HG02938 (cell line): ENCODE measurements at regions not wholly inside any gene's neighbourhood (a gene's known extent, or its start where the extent isn't known, plus 50 kb on each side); places are given as distances from the start of the nearest gene placed in this dataset.

Source experiments
- ATAC-seq: cut with Tn5 transposase; IDR thresholded peaks from one replicate; pipeline ENCODE4 v1.9.1; 2021; ENCODE audit warnings: mild to moderate bottlenecking, moderate library complexity; ENCODE audit not compliant: unreplicated experiment

DNA sequence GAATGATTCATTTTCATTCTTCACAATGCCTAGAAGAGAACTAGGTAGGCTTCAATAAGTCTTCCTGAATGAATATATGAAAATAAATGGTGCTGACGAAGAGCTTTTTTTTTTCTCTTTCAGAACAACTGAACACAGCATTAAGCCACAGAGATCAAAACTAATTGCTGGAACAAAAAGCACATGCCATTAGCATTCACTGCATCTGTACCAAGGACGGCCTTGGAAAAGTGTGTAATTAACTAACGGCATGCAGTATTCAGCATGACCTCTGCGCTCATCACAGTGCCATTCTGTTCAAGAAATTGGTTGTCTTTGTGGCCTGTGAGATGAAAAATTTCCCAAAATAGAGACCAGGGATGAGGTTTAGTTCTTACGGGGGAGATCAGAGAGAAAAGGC, 99.3 kb downstream of the NUDT12 start:
- ATAC-seq: no peak

DNA sequence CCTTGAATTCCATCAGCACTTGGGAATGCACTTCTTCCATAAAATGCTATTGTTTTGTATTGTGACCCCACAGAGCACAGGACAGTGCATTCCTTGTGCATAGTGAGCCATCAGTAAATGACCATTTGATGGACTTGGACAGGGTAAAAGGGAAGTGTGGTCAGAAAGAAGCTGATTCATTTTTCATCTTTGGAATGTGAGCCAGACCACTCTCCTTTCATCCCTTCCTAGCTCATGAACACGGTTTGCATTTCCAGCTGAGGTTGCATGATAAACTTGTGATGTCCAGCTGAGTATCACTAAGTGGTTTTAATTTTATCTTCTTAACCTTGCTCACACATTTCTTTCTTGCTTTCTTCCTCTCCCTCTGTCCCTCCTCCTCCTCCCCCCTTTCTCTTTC, 101.3 kb downstream of the NUDT12 start:
- ATAC-seq: no peak

DNA sequence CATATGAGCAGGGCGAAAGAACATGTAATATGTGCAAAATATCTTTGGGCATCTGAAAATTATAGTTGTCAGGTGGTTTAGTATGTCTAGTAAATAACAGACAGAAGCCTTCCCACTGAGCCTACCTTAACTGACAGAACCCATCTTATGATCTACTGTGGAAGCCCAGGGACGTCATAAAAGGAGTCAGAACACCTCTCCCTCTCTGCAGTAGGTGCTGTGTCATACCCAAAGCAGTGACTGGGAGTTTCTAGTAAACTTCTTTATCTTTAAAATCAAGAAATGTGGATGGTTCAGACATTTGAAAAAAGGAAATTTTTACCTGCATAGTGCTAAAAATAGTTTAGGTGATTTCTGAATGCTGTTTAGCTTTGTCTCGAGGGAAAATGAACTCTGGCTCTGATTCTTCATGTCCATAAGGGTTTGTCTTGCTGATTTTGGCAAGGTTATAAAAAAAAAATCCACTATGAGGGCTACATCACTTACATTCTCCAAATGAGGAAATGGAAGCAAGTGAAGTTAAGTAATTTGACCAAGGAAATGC, 104.0 kb downstream of the NUDT12 start:
- no peak for ATAC-seq

- ATAC-seq: no peak
These were observed 106.1 kb downstream of the NUDT12 start for GRCh38 chr5:103456476-103456875.

- no peak for ATAC-seq
These were observed 106.8 kb downstream of the NUDT12 start for GRCh38 chr5:103455796-103456195.

GRCh38 chr5:103454770-103455169, 107.8 kb downstream of the NUDT12 start:
- ATAC-seq: no peak

DNA sequence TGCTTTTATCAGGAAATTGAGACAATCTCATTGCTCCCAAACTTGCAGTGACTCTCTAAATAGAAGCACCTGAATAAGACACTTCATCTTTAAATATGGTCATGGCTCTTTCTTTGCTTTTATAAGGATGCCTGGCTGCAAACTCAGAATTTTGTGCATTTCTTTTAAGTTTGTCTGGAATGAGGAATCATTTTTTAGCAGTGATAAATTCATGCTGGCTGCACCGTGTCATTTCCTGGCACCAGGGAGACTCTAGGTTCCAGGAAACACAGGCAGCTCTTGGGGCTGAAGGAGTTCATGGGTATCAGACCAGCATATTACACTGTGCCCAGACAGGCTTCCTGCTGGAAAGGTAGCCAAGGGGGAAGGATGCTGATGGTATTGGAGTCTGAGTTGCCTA, 109.9 kb downstream of the NUDT12 start:
- no peak for ATAC-seq

- ATAC-seq: no peak
These were observed 110.5 kb downstream of the NUDT12 start for GRCh38 chr5:103452089-103452488.

DNA sequence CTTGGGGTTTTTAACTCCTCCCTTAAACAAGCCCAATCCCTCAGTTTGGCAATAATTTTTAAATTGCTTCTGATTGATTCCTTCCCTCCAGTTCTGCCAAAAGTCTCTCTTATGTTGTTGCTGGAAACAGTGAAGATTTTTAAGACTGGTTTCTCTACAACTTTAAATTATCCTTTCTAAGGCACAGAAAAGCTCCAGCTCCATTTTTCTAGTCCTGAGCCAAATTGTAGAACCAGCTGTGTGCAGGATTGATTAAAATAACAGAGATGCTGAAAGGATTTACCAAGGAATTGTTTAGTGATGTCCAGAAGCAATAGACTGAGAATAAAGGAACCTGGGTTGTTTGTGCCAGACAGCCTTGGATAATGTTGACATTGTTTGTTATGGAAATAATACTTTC, 111.3 kb downstream of the NUDT12 start:
- no peak for ATAC-seq

DNA sequence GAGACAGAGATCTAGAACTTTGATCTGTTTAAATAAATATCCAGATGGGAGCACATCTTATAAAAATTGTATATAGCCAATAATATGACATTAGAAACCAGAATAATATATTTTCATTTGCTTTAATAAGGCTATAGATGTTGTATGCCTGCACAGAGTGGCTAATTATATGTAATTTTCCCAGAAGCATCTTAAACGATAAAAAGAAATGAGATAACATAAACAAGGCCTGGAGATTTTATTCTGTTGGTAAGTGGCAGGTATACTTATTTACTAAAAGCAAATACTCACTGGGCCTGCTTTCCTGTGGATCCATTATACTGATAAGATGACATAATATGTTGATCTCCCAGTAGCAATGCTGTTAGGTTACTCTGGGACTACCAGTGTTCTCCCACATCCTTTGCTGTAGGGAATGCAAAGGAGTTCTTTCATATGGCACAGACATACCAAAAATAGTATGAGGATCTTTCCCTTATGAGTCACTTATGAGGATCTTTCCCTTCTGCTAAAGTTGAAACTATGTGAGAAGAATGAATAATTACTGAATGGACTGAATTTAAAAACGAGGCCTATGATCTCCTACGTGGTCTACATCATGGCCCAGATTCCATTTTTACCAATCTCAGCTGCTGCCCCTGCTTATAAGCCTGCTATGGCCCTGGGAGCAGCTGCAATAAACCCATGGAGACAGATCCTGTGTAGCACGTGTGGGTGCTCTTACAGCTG, 112.1 kb downstream of the NUDT12 start:
- no peak for ATAC-seq

GRCh38 chr5:103446813-103447212, 115.8 kb downstream of the NUDT12 start:
- ATAC-seq: no peak

- ATAC-seq: no peak
These were observed 117.1 kb downstream of the NUDT12 start for GRCh38 chr5:103445426-103446035.

GRCh38 chr5:103444333-103445038, 118.1 kb downstream of the NUDT12 start:
- no peak for ATAC-seq

DNA sequence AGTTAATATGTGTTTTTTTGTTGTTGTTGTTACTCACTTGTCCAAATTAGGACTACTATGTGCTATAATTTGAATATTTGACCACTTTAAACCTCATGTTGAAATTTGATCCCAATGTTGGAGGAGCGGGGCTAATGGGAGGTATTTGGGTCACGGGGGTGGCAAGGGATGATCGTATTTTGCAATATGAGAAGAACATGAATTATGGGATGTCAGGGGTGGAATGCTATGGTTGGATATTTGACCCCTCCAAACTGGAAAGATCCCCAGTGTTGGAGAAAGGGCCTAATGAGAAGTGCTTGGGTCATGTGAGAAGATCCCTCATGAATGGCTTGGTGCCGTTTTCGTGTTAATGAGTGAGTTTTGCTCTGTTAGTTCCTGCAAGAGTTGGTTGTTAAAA, 119.8 kb downstream of the NUDT12 start:
- ATAC-seq: no peak

DNA sequence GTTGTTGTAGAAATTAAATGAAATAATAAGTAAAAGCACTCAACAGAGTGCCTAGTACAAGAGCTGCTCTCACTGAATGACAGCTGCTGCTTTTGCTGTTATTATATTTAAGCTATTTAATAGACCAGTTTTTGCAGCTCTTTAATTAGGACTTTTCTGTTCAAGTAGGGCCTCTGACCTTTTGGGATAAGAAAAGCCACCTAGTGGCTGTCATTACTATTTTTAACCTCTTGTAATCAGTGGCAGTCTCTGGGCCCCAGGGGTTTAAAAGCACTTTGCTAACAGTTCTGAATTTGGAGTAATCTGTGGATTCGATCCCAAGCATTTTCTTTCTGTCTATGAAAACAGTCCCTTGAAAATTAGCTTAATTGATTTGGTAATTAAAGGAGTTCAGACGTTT, 121.1 kb downstream of the NUDT12 start:
- no peak for ATAC-seq

- ATAC-seq: no peak
These were observed 123.6 kb downstream of the NUDT12 start for GRCh38 chr5:103439007-103439406.

- ATAC-seq: no peak
These were observed 125.9 kb downstream of the NUDT12 start for GRCh38 chr5:103436656-103437055.

DNA sequence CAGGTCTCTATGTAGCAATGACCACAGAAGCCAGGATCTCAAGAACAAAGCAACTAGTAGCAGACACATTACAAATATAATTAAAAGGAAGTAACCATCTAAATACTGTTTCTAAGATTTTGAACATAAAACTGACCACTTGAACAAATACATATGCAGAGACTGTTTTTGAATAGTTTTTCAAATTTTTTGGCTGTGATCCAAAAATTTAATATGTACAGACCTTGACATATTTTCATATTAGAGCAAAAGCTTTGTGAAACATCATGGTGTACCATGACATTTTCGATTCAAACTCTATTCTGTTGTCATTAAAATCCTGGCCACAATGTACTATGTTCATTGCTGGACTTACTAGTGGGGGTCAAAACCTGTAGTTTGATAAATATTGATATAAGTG, 126.5 kb downstream of the NUDT12 start:
- no peak for ATAC-seq

DNA sequence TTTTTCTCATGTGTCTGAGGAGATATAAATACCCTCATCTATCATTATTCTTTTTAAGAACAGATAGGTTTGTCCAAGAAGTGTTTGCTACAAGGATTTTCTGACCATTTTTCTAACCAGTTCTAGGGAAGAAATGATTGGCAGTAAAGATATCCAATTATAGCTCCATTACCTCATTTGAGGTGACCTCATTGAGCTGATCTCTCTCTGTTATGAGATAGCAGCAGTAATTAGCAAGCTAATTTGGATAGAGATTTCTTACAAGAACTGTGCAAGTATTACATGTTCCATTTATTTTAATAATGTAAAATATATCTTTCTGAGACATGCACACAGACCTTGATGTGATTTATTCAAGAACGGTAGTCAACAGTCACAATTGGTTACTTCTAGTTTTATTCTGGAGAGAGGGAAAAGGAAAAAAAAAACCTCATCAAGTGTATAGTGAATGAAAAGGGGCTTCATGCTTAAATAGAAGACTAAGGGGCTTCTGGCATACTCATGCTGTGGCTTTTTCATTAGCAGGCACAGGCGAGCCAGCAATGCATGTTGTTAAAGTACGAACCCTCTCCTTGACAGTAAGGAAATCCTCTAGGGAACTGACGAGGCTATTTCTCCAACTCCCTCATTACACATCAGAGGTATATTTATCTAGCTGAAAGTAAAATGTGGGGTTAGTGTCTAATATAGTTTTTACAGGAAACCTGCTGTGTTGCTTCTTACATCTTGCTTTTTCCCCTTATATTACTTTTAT, 127.3 kb downstream of the NUDT12 start:
- ATAC-seq: no peak

DNA sequence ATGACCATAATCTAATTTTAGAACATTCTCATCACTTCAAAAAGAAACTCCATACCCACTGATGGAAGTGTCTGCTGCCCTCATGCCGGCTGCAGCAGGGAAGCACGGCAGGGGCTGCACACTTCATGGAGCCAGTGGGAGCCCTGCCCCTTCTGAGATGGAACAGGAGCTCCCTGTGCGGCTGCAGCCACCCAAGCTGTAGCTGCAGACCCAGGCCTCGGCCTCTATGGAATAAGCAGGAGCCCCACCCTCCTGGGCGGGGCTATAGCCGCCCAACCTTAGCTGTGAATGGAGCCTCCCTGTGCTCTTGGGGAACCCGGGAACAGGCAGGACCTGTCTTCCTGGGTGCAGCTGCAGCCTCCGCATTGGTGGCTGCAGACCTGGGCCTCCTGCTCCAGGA, 128.5 kb downstream of the NUDT12 start:
- ATAC-seq: no peak

GRCh38 chr5:103433211-103433610, 129.4 kb downstream of the NUDT12 start:
- no peak for ATAC-seq
